Right lobe of liver (tissue), 6 donors: ENCODE measurements at regions not wholly inside any gene's neighbourhood (a gene's known extent, or its start where the extent isn't known, plus 50 kb on each side); places are given as distances from the start of the nearest gene placed in this dataset.
"Not testable (repeated sequence)": the region's sequence is repeated elsewhere in the genome, so short reads cannot be mapped to it uniquely, and the experiment has no call there.

Experiments
- ATAC-seq, 4 donors: fragments of 200-7000 bp; cut with Tn5 transposase; one replicate each; pipeline ENCODE4 v1.9.1; 2020; ENCODE audit warnings: mild to moderate bottlenecking in 4 of 4, moderate library complexity in 4 of 4
- DNase-seq, 3 donors: peaks; one replicate each; pipeline ENCODE4 v3.0.0-alpha.2; 2020
- H3K27ac ChIP-seq, 3 donors: fragments of 200-600 bp; one replicate each; pipeline ENCODE4 v1.8.0; 2022
- H3K27me3 ChIP-seq, 2 donors: fragments of 200-600 bp; one replicate each; pipeline ENCODE4 v1.8.0; 2022
- H3K36me3 ChIP-seq, 4 donors: fragments of 200-600 bp; sonication (generic) in 1 of 4; one replicate each; pipeline versions ENCODE4 v1.5.1 to v1.8.0; 2017 to 2022; ENCODE audit warnings: control low read depth in 1 of 4
- H3K4me1 ChIP-seq, 4 donors: fragments of 200-600 bp; sonication (generic) in 1 of 4; one replicate each; pipeline versions ENCODE4 v1.5.1 to v1.8.0; 2017 to 2022; ENCODE audit warnings: control low read depth in 1 of 4
- H3K4me3 ChIP-seq, 3 donors: fragments of 200-600 bp; one replicate each; pipeline ENCODE4 v1.8.0; 2022
- H3K9me3 ChIP-seq, 4 donors: fragments of 200-600 bp; sonication (generic) in 1 of 4; one replicate each; pipeline versions ENCODE4 v1.5.1 to v1.8.0; 2017 to 2022; ENCODE audit warnings: control low read depth in 1 of 4
- CTCF ChIP-seq, 4 donors: fragments of 200-600 bp in 3 of 4; fragments of 450-650 bp in 1 of 4; IDR thresholded peaks; one replicate each; pipeline versions ENCODE4 v1.5.1 to v1.8.0; 2016 to 2022; ENCODE audit warnings: antibody characterized with exemption in 4 of 4, mild to moderate bottlenecking in 2 of 4
- POLR2A ChIP-seq: fragments of 450-650 bp; IDR thresholded peaks from one replicate; pipeline ENCODE4 v1.6.1; 2017; ENCODE audit warnings: antibody characterized with exemption, mild to moderate bottlenecking
- WGBS: methylation state at CpG from one replicate; pipeline ENCODE4 v1.1.6; 2018; ENCODE audit warnings: low coverage, low lambda C conversion rate; ENCODE audit not compliant: insufficient coverage; ENCODE audit errors: missing lambda C conversion rate; 5-methylcytosine and 5-hydroxymethylcytosine counted together
- intact Hi-C, 2 donors: fragments of 100-400 bp; cut with DNase I; formaldehyde crosslinking; loops; one replicate each; pipeline versions ENCODE4 v1.11.2 to v1.14.1; 2022
- donor health status: DM: no; HTN: yes; CAD: no.
- donor health status: DM: no; HTN: no; CAD: no.
- donor health status: DM: no; HTN: no; CAD: no.
- donor health status: DM: no; HTN: yes; CAD: no.
- donor health status: DM: no; HTN: yes; CAD: no.

GRCh38 chr10:109239371-109239770 lies 683.9 kb downstream of the XPNPEP1 start:
- no peak for ATAC-seq
- H3K9me3 ChIP-seq = no peaks in the 10 kb centered on the region
- no peaks in the 10 kb centered on the region for H3K36me3 ChIP-seq
- H3K27me3 ChIP-seq = no peaks in the 10 kb centered on the region
- TF ChIP-seq CTCF (IDR thresholded peaks at IDR 0.05) (no peak), POLR2A (no peak)
- DNase-seq = no peak
- H3K27ac ChIP-seq = no peak overlapping the region
- H3K4me3 ChIP-seq = no peak overlapping the region
- no peaks in the 10 kb centered on the region for H3K4me1 ChIP-seq
- intact Hi-C loops = no loop called here

- no peak for TF ChIP-seq CTCF (IDR thresholded peaks at IDR 0.05)
- TF ChIP-seq POLR2A = no peak
- WGBS = 60% methylated on average over 4 of the region's 4 CpGs
- intact Hi-C loops = no loop called here
- no peak overlapping the region for H3K27ac ChIP-seq
- H3K9me3 ChIP-seq = no peaks in the 10 kb centered on the region
- no peaks in the 10 kb centered on the region for H3K36me3 ChIP-seq
- H3K4me1 ChIP-seq = no peaks in the 10 kb centered on the region
- no peak overlapping the region for H3K4me3 ChIP-seq
- DNase-seq (no peak), ATAC-seq (no peak)
- no peaks in the 10 kb centered on the region for H3K27me3 ChIP-seq
Measured at GRCh38 chr10:109237682-109238081, 685.6 kb downstream of the XPNPEP1 start.

GRCh38 chr10:109237050-109237449 lies 686.3 kb downstream of the XPNPEP1 start:
- Histone ChIP-seq H3K9me3 (no peaks in the 10 kb centered on the region), H3K36me3 (no peaks in the 10 kb centered on the region), H3K4me3 (no peak overlapping the region), H3K27me3 (no peaks in the 10 kb centered on the region), H3K27ac (no peak overlapping the region), H3K4me1 (no peaks in the 10 kb centered on the region)
- 47% methylated on average over 2 of the region's 2 CpGs for WGBS
- intact Hi-C loops = no loop called here
- no peak for ATAC-seq
- no peak for DNase-seq
- TF ChIP-seq CTCF (IDR thresholded peaks at IDR 0.05) = no peak
- TF ChIP-seq POLR2A = no peak

- H3K27me3 ChIP-seq, ATAC-seq, H3K9me3 ChIP-seq, H3K4me1 ChIP-seq, H3K36me3 ChIP-seq, H3K27ac ChIP-seq, intact Hi-C loops, H3K4me3 ChIP-seq, DNase-seq: not testable (repeated sequence)
- WGBS = 90% methylated on average over 2 of the region's 13 CpGs
Measured at GRCh38 chr10:109223533-109223932, 699.8 kb downstream of the XPNPEP1 start.

- Histone ChIP-seq H3K36me3 (no peaks in the 10 kb centered on the region), H3K4me1 (no peaks in the 10 kb centered on the region), H3K27ac (no peak overlapping the region), H3K27me3 (no peaks in the 10 kb centered on the region), H3K4me3 (no peak overlapping the region), H3K9me3 (no peaks in the 10 kb centered on the region)
- 44% methylated on average over 2 of the region's 2 CpGs for WGBS
- intact Hi-C loops = no loop called here
- no peak for DNase-seq
- TF ChIP-seq CTCF (IDR thresholded peaks at IDR 0.05) (no peak), POLR2A (no peak)
- no peak for ATAC-seq
Measured at GRCh38 chr10:109219935-109220605, 703.2 kb downstream of the XPNPEP1 start.
